H9 (cell line): ENCODE measurements at regions not wholly inside any gene's neighbourhood (a gene's known extent, or its start where the extent isn't known, plus 50 kb on each side); places are given as distances from the start of the nearest gene placed in this dataset.
A peak's percentile ranks its signal among the peaks of the same experiment; 100 is the strongest.

ENCODE experiments used
- DNase-seq: peaks from one replicate; pipeline ENCODE4 v3.0.0-alpha.2; 2017
- H2AFZ ChIP-seq: one replicate; pipeline ENCODE4 v1.6.1; 2013; ENCODE audit warnings: mild to moderate bottlenecking, low read length, control low read depth, moderate library complexity
- H2AK5ac ChIP-seq: 2 replicates; pipeline ENCODE4 v1.6.1; 2013; ENCODE audit warnings: low read length, control low read depth, mixed read lengths; ENCODE audit not compliant: insufficient read length
- H2BK120ac ChIP-seq: one replicate; pipeline ENCODE4 v1.6.1; 2013; ENCODE audit warnings: low read depth, mild to moderate bottlenecking, low read length, control low read depth, inconsistent platforms; ENCODE audit not compliant: poor library complexity, severe bottlenecking
- H2BK12ac ChIP-seq: 2 replicates; pipeline ENCODE4 v1.6.1; 2013; ENCODE audit warnings: low read length, control low read depth, mixed read lengths, low read depth; ENCODE audit not compliant: insufficient read length
- H2BK15ac ChIP-seq: 2 replicates; pipeline ENCODE4 v1.6.1; 2013; ENCODE audit warnings: low read depth, low read length, control low read depth
- H2BK20ac ChIP-seq: one replicate; pipeline ENCODE4 v1.6.1; 2013; ENCODE audit warnings: low read depth, mild to moderate bottlenecking, low read length, control low read depth, inconsistent platforms; ENCODE audit not compliant: poor library complexity, severe bottlenecking
- H2BK5ac ChIP-seq: 2 replicates; pipeline ENCODE4 v1.6.1; 2013; ENCODE audit warnings: low read length, control low read depth, mixed read lengths; ENCODE audit not compliant: insufficient read length
- H3K14ac ChIP-seq: 2 replicates; pipeline ENCODE4 v1.6.1; 2013; ENCODE audit warnings: low read length, control low read depth; ENCODE audit not compliant: insufficient read depth
- H3K18ac ChIP-seq: 2 replicates; pipeline ENCODE4 v1.6.1; 2013; ENCODE audit warnings: low read depth, mild to moderate bottlenecking, mixed read lengths, low read length, control low read depth; ENCODE audit not compliant: insufficient read length
- H3K23ac ChIP-seq: 2 replicates; pipeline ENCODE4 v1.6.1; 2013; ENCODE audit warnings: low read length, control low read depth, mixed read lengths, low read depth; ENCODE audit not compliant: insufficient read length
- H3K23me2 ChIP-seq: 2 replicates; pipeline ENCODE4 v1.6.1; 2013; ENCODE audit warnings: low read depth, mild to moderate bottlenecking, mixed read lengths, low read length, control low read depth; ENCODE audit not compliant: insufficient read length, poor library complexity, severe bottlenecking
- H3K27ac ChIP-seq: 2 replicates; pipeline ENCODE4 v1.5.1; 2013; ENCODE audit warnings: low read length, control low read depth, mixed read lengths, low read depth; ENCODE audit not compliant: insufficient read length
- H3K27me3 ChIP-seq: 2 replicates; pipeline ENCODE4 v1.6.1; 2013; ENCODE audit warnings: low read length, control low read depth, inconsistent platforms; ENCODE audit not compliant: insufficient read depth
- H3K4ac ChIP-seq: 2 replicates; pipeline ENCODE4 v1.6.1; 2013; ENCODE audit warnings: low read depth, mild to moderate bottlenecking, control low read depth, inconsistent platforms, low read length, moderate library complexity
- H3K4me1 ChIP-seq: 2 replicates; pipeline ENCODE4 v1.6.1; 2013; ENCODE audit warnings: low read length, control low read depth, inconsistent platforms; ENCODE audit not compliant: insufficient read depth
- H3K4me2 ChIP-seq: 2 replicates; pipeline ENCODE4 v1.6.1; 2013; ENCODE audit warnings: low read length, control low read depth, mixed read lengths; ENCODE audit not compliant: insufficient read length, insufficient read depth
- H3K56ac ChIP-seq: 2 replicates; pipeline ENCODE4 v1.6.1; 2013; ENCODE audit warnings: low read depth, mild to moderate bottlenecking, mixed read lengths, low read length, control low read depth; ENCODE audit not compliant: insufficient read length
- H3K79me1 ChIP-seq: 2 replicates; pipeline ENCODE4 v1.6.1; 2013; ENCODE audit warnings: low read depth, mild to moderate bottlenecking, moderate library complexity, low read length, control low read depth, inconsistent platforms; ENCODE audit not compliant: insufficient read depth, poor library complexity, severe bottlenecking
- H3K79me2 ChIP-seq: 2 replicates; pipeline ENCODE4 v1.6.1; 2013; ENCODE audit warnings: low read length, control low read depth, inconsistent platforms; ENCODE audit not compliant: insufficient read depth
- H3K9ac ChIP-seq: 2 replicates; pipeline ENCODE4 v1.6.1; 2013; ENCODE audit warnings: low read length, control low read depth, mixed read lengths; ENCODE audit not compliant: insufficient read length; ENCODE audit errors: extremely low read depth
- H3K9me3 ChIP-seq: one replicate; pipeline ENCODE4 v1.6.1; 2013; ENCODE audit warnings: low read depth, low read length, inconsistent platforms; ENCODE audit not compliant: control insufficient read depth
- H3T11ph ChIP-seq: one replicate; pipeline ENCODE4 v1.6.1; 2013; ENCODE audit warnings: mild to moderate bottlenecking, low read length, control low read depth, inconsistent platforms
- H4K20me1 ChIP-seq: one replicate; pipeline ENCODE4 v1.6.1; 2013; ENCODE audit not compliant: control insufficient read depth, insufficient read length, insufficient read depth
- H4K5ac ChIP-seq: 2 replicates; pipeline ENCODE4 v1.6.1; 2013; ENCODE audit warnings: low read depth, mild to moderate bottlenecking, mixed read lengths, low read length, control low read depth; ENCODE audit not compliant: insufficient read length
- H4K8ac ChIP-seq: replicated peaks from 2 replicates; pipeline ENCODE4 v1.6.1; 2013; ENCODE audit warnings: low read length, control low read depth, mixed read lengths, low read depth; ENCODE audit not compliant: insufficient read length
- H4K91ac ChIP-seq: 2 replicates; pipeline ENCODE4 v1.6.1; 2013; ENCODE audit warnings: low read depth, mild to moderate bottlenecking, moderate library complexity, mixed read lengths, low read length, control low read depth; ENCODE audit not compliant: insufficient read length
- H3K27ac Mint-ChIP-seq, 3 experiments: 2 replicates in 2 of 3; 3 replicates in 1 of 3; pipeline ENCODE4 v1.8.0; 2020 to 2021; ENCODE audit warnings: mixed read lengths in 3 of 3, mild to moderate bottlenecking in 1 of 3, moderate library complexity in 1 of 3
- H3K27me3 Mint-ChIP-seq: 2 replicates; pipeline ENCODE4 v1.8.0; 2021; ENCODE audit warnings: low read depth, mild to moderate bottlenecking, moderate library complexity, mixed read lengths
- H3K36me3 Mint-ChIP-seq, 3 experiments: 2 replicates in 2 of 3; 3 replicates in 1 of 3; pipeline ENCODE4 v1.8.0; 2020 to 2021; ENCODE audit warnings: low read depth in 3 of 3, mixed read lengths in 3 of 3; ENCODE audit not compliant: insufficient read depth in 1 of 3
- H3K4me1 Mint-ChIP-seq, 2 experiments: 2 replicates each; pipeline ENCODE4 v1.8.0; 2020; ENCODE audit warnings: mixed read lengths in 2 of 2
- H3K4me3 Mint-ChIP-seq, 2 experiments: 2 replicates in 1 of 2; 3 replicates in 1 of 2; pipeline ENCODE4 v1.8.0; 2020 to 2021; ENCODE audit warnings: mild to moderate bottlenecking in 2 of 2, mixed read lengths in 2 of 2, moderate library complexity in 1 of 2
- H3K9me3 Mint-ChIP-seq, 2 experiments: 2 replicates in 1 of 2; 3 replicates in 1 of 2; pipeline ENCODE4 v1.8.0; 2020; ENCODE audit warnings: mild to moderate bottlenecking in 2 of 2, mixed read lengths in 2 of 2, moderate library complexity in 1 of 2
- WGBS: extraction: QIAGEN DNeasy Blood & Tissue Kit; methylation state at CpG from one replicate; pipeline ENCODE4 v1.1.7; 2013; ENCODE audit warnings: missing lambda C conversion rate, low lambda C conversion rate, mixed read lengths; ENCODE audit not compliant: insufficient read length; ENCODE audit errors: extremely low coverage; 5-methylcytosine and 5-hydroxymethylcytosine counted together
- TF ChIP-seq, protein P1 (sequence below): fragments of 200-600 bp; sonication (generic); conservative IDR thresholded peaks from 3 replicates; pipeline ENCODE4 v1.8.0; 2021; ENCODE audit warnings: antibody characterized with exemption, mild to moderate bottlenecking

DNA sequence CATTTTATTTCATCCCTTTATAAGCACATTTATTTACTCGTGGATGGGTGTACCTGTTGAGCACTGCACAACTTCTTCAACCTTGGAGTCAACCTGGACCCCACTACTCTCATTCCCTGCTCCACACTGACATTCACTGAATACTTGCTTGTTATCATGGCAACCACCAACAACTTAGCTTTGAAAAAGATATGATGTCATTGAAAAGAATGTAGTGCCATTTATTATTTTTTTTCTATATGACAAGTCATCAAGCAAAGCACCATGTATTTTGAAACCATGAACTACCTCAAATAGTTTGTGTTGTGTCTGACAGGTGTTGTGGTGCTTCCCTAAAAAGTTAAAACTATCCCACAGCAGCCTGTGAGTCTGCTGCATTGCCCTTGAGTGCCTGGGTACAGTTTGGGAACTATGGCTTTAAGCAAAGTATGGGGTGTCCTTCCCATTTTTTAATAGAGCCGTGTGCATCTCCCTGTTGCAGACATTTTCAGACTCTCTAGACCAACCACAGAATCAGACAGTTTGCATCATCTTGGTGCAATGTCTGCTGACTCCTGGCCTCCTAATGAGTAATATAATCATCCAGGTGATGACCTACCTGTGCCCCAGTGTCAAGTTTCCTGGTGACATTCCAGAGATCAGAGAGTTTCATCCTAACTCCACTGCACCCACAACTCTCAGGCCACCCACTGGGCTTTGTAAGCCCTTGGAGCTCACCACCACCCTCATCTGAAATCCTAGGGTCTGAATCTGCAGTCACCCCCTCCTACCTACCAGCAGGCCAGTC, 339.7 kb upstream of the PROX1 start:
- no peaks in the 10 kb centered on the region for H3K9me3 Mint-ChIP-seq

More for the DNA sequence above, 339.7 kb upstream of the PROX1 start:
- no peak for DNase-seq
- Histone ChIP-seq H3K79me1 (no peaks in the 10 kb centered on the region), H4K91ac (no peak overlapping the region), H3K79me2 (no peaks in the 10 kb centered on the region), H3K4me1 (no peaks in the 10 kb centered on the region; the same call in 1 of the 2 replicates), H3K9me3 (no peaks in the 10 kb centered on the region), H3K18ac (no peak overlapping the region), H3K56ac (no peak overlapping the region), H2BK5ac (no peak overlapping the region), H3T11ph (no peak overlapping the region), H4K8ac (no peak overlapping the region), H2AFZ (no peak overlapping the region), H3K9ac (no peak overlapping the region), H2BK20ac (no peak overlapping the region), H3K4ac (no peak overlapping the region), H2BK120ac (no peak overlapping the region), H4K5ac (no peak overlapping the region), H4K20me1 (no peaks in the 10 kb centered on the region), H2BK15ac (no peak overlapping the region), H3K14ac (no peak overlapping the region), H3K4me2 (no peak overlapping the region), H2BK12ac (no peak overlapping the region), H3K23ac (no peak overlapping the region), H3K27me3 (no peaks in the 10 kb centered on the region), H2AK5ac (no peak overlapping the region), H3K27ac (no peak overlapping the region), H3K23me2 (no peaks in the 10 kb centered on the region)
- no CpG with 5 or more reads among the region's 2 CpGs for WGBS
- peaks cover 23 to 25% of the 10 kb centered on the region in 2 experiments for H3K4me1 Mint-ChIP-seq
- TF ChIP-seq, protein P1, sequence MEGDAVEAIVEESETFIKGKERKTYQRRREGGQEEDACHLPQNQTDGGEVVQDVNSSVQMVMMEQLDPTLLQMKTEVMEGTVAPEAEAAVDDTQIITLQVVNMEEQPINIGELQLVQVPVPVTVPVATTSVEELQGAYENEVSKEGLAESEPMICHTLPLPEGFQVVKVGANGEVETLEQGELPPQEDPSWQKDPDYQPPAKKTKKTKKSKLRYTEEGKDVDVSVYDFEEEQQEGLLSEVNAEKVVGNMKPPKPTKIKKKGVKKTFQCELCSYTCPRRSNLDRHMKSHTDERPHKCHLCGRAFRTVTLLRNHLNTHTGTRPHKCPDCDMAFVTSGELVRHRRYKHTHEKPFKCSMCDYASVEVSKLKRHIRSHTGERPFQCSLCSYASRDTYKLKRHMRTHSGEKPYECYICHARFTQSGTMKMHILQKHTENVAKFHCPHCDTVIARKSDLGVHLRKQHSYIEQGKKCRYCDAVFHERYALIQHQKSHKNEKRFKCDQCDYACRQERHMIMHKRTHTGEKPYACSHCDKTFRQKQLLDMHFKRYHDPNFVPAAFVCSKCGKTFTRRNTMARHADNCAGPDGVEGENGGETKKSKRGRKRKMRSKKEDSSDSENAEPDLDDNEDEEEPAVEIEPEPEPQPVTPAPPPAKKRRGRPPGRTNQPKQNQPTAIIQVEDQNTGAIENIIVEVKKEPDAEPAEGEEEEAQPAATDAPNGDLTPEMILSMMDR: no peak
- H3K27ac Mint-ChIP-seq: peak overlapping the region in 1 of 3 experiments; percentile 4; a peak in 1 of 7 replicates
- peaks cover 5% of the 10 kb centered on the region; the same call in 1 of the 2 replicates for H3K27me3 Mint-ChIP-seq
- no peak overlapping the region for H3K4me3 Mint-ChIP-seq
- no peaks in the 10 kb centered on the region for H3K36me3 Mint-ChIP-seq
